Stomach (tissue), 8 donors: ENCODE measurements at regions not wholly inside any gene's neighbourhood (a gene's known extent, or its start where the extent isn't known, plus 50 kb on each side); places are given as distances from the start of the nearest gene placed in this dataset.
A peak's percentile ranks its signal among the peaks of the same experiment; 100 is the strongest.

Experiments
- DNase-seq, 2 donors: peaks; one replicate each; pipeline versions ENCODE4 v3.0.0 to v3.0.0-alpha.2; 2013 to 2019
- H3K27ac ChIP-seq, 5 donors: fragments of 200-600 bp in 4 of 5; sonication (generic) in 4 of 5; one replicate each; pipeline ENCODE4 v1.5.1; 2013 to 2019; ENCODE audit warnings: mild to moderate bottlenecking in 1 of 5, moderate library complexity in 1 of 5
- H3K27me3 ChIP-seq, 3 donors: fragments of 200-600 bp; sonication (generic); one replicate each; pipeline ENCODE4 v1.5.1; 2017 to 2019; ENCODE audit warnings: mixed run types in 1 of 3
- H3K36me3 ChIP-seq, 4 donors: fragments of 200-600 bp; sonication (generic); 1 replicate in 3 of 4; 2 replicates in 1 of 4; pipeline ENCODE4 v1.5.1; 2016 to 2019
- H3K4me1 ChIP-seq, 4 donors: fragments of 200-600 bp; sonication (generic); one replicate each; pipeline ENCODE4 v1.5.1; 2016 to 2019
- H3K4me3 ChIP-seq, 4 donors: fragments of 200-600 bp; sonication (generic) in 3 of 4; one replicate each; pipeline ENCODE4 v1.5.1; 2016 to 2019; ENCODE audit warnings: mild to moderate bottlenecking in 1 of 4
- H3K9me3 ChIP-seq, 4 donors: fragments of 200-600 bp; sonication (generic); one replicate each; pipeline ENCODE4 v1.5.1; 2016 to 2019
- CTCF ChIP-seq, 7 experiments: fragments of 450-650 bp in 4 of 7; fragments of 200-600 bp in 3 of 7; sonication (generic) in 3 of 7; IDR thresholded peaks; one replicate each; pipeline ENCODE4 v1.5.1; 2016 to 2019; ENCODE audit warnings: antibody characterized with exemption in 7 of 7, control low read depth in 2 of 7, mild to moderate bottlenecking in 1 of 7
- EP300 ChIP-seq: sonication (generic); formaldehyde crosslinking; IDR thresholded peaks from one replicate; pipeline ENCODE4 v1.6.1; 2017; ENCODE audit warnings: antibody characterized with exemption
- POLR2A ChIP-seq, 4 donors: fragments of 450-650 bp; IDR thresholded peaks; one replicate each; pipeline ENCODE4 v1.6.1; 2016; ENCODE audit warnings: antibody characterized with exemption in 4 of 4, control low read depth in 2 of 4, mild to moderate bottlenecking in 1 of 4, moderate library complexity in 1 of 4
- POLR2AphosphoS5 ChIP-seq, 3 donors: sonication (generic); formaldehyde crosslinking; IDR thresholded peaks; one replicate each; pipeline ENCODE4 v1.6.1; 2016; ENCODE audit warnings: antibody characterized with exemption in 3 of 3
- WGBS, 5 donors: extraction: QIAGEN DNeasy Blood & Tissue Kit in 3 of 5; methylation state at CpG; one replicate each; pipeline versions ENCODE4 v1.1.5 to v1.1.7; 2013 to 2018; 5-methylcytosine and 5-hydroxymethylcytosine counted together
- intact Hi-C: fragments of 100-400 bp; cut with DNase I; formaldehyde crosslinking; loops from one replicate; pipeline ENCODE4 v1.15.1; 2023; ENCODE audit warnings: low total_unique reads
- donor health status: healthy with polysubstance abuse.
- donor health status: Bipolar disorder and iron deficiency.
- donor health status: healthy.

GRCh38 chr14:66056926-66057552 lies 429.1 kb upstream of the CCDC196 start:
- DNase-seq: peak in 1 of 2 donors; percentile 16
- no peak overlapping the region for H3K27ac ChIP-seq

DNA sequence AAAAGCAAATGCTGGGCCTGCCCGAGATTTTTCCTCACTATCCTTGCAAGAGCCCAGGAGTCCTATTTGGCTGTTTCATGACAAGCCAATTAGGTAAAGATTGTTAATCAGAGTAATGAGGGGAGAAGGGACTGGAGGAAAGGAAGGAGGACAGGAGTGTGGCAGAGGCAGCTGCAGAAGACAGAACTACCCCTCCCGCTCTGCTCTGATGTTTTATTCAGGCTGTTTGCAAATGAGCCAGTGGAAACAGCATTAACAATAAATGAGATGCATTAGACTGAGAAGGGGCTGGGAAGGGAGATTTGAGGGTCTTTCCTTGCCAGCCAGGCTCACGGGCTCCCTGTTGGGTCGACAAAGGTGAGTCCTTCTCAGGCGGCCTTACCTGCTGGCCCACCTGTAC lies 421.0 kb upstream of the CCDC196 start:
- TF ChIP-seq EP300 (no peak), POLR2AphosphoS5 (IDR thresholded peaks at IDR 0.05) (no peak)
- 85 to 94% (median 89%) methylated on average over 5 of the region's 5 CpGs for WGBS, 5 donors

More at GRCh38 chr14:66056926-66057552, 429.1 kb upstream of the CCDC196 start:
- Histone ChIP-seq H3K4me1 (no peaks in the 10 kb centered on the region), H3K4me3 (no peak overlapping the region), H3K27me3 (no peaks in the 10 kb centered on the region), H3K36me3 (no peaks in the 10 kb centered on the region), H3K9me3 (peaks cover 0 to 10% (median 3%) of the 10 kb centered on the region in 4 donors)
- 91 to 100% (median 100%) methylated on average over 1 of the region's 1 CpG for WGBS, 5 donors
- intact Hi-C loops: no loop called here
- TF ChIP-seq EP300 (no peak), CTCF (IDR thresholded peaks at IDR 0.05) (no peak), POLR2A (IDR thresholded peaks at IDR 0.05) (no peak), POLR2AphosphoS5 (IDR thresholded peaks at IDR 0.05) (no peak)

GRCh38 chr14:66066981-66067776 lies 419.0 kb upstream of the CCDC196 start:
- 84 to 89% (median 88%) methylated on average over 9 of the region's 9 CpGs for WGBS, 5 donors
- intact Hi-C loops: no loop called here
- no peak for TF ChIP-seq POLR2A (IDR thresholded peaks at IDR 0.05)
- TF ChIP-seq POLR2AphosphoS5 (IDR thresholded peaks at IDR 0.05): no peak
- TF ChIP-seq EP300: no peak
- TF ChIP-seq CTCF (IDR thresholded peaks at IDR 0.05): no peak
- H3K36me3 ChIP-seq: no peaks in the 10 kb centered on the region
- no peak overlapping the region for H3K4me3 ChIP-seq
- no peaks in the 10 kb centered on the region for H3K9me3 ChIP-seq
- H3K27ac ChIP-seq: no peak overlapping the region
- peaks cover 0 to 4% (median 0%) of the 10 kb centered on the region in 4 donors for H3K4me1 ChIP-seq
- peak in 1 of 2 donors; percentile 47 for DNase-seq
- H3K27me3 ChIP-seq: no peaks in the 10 kb centered on the region

More for the DNA sequence above, 421.0 kb upstream of the CCDC196 start:
- Histone ChIP-seq H3K4me1 (no peaks in the 10 kb centered on the region), H3K27me3 (no peaks in the 10 kb centered on the region), H3K4me3 (no peak overlapping the region), H3K9me3 (no peaks in the 10 kb centered on the region), H3K27ac (no peak overlapping the region), H3K36me3 (no peaks in the 10 kb centered on the region)
- intact Hi-C loops: no loop called here
- no peak for DNase-seq

DNA sequence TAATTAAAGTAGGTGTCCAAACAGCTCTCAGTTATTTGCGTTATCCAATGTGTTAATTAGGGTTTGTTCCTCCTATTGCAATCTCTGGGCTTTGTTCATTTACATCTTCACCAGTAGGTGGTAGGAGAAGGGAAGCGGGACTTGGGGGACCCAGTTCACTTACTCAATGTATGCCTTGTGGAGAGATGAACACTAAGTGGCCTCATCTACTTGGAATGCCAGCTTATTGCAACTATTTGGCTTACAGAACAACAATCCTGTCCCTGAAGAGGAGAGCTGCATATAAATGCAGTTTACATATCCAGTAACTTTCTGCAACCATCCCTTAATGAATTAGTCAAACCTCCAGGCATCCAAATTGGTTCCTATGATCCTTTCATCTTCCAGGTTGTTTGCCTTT lies 417.1 kb upstream of the CCDC196 start:
- Histone ChIP-seq H3K36me3 (no peaks in the 10 kb centered on the region), H3K4me1 (peaks cover 0 to 4% (median 0%) of the 10 kb centered on the region in 4 donors), H3K27ac (no peak overlapping the region), H3K9me3 (no peaks in the 10 kb centered on the region), H3K4me3 (no peak overlapping the region), H3K27me3 (no peaks in the 10 kb centered on the region)
- 94 to 98% (median 95%) methylated on average over 2 of the region's 2 CpGs for WGBS, 5 donors
- intact Hi-C loops: no loop called here
- no peak for TF ChIP-seq POLR2AphosphoS5 (IDR thresholded peaks at IDR 0.05)
- no peak for TF ChIP-seq CTCF (IDR thresholded peaks at IDR 0.05)
- no peak for TF ChIP-seq POLR2A (IDR thresholded peaks at IDR 0.05)
- no peak for TF ChIP-seq EP300
- no peak for DNase-seq
